Loucy (cell line): ENCODE measurements at regions not wholly inside any gene's neighbourhood (a gene's known extent, or its start where the extent isn't known, plus 50 kb on each side); places are given as distances from the start of the nearest gene placed in this dataset.
"Not testable (repeated sequence)": the region's sequence is repeated elsewhere in the genome, so short reads cannot be mapped to it uniquely, and the experiment has no call there.

Experiments used
- H2AFZ ChIP-seq: fragments of 200-600 bp; sonication (generic); 2 replicates; pipeline ENCODE4 v1.6.0; 2016; ENCODE audit warnings: antibody characterized with exemption, mild to moderate bottlenecking, low read length, moderate library complexity
- H3F3A ChIP-seq: fragments of 200-600 bp; 2 replicates; pipeline ENCODE4 v1.6.0; 2016; ENCODE audit warnings: antibody characterized with exemption, low read depth, mild to moderate bottlenecking
- H3K27me3 ChIP-seq: fragments of 200-600 bp; sonication (generic); 2 replicates; pipeline ENCODE4 v1.6.1; 2014; ENCODE audit warnings: low read length, mild to moderate bottlenecking; ENCODE audit not compliant: insufficient read depth, poor library complexity, severe bottlenecking
- H3K36me3 ChIP-seq: fragments of 200-600 bp; sonication (generic); 2 replicates; pipeline ENCODE4 v1.6.1; 2016; ENCODE audit warnings: low read length; ENCODE audit not compliant: insufficient read depth
- H3K4me1 ChIP-seq: fragments of 200-600 bp; sonication (generic); 2 replicates; pipeline ENCODE4 v1.5.1; 2014; ENCODE audit warnings: low read length, mild to moderate bottlenecking; ENCODE audit not compliant: insufficient read depth, poor library complexity, severe bottlenecking
- H3K4me2 ChIP-seq: fragments of 200-600 bp; sonication (generic); 2 replicates; pipeline ENCODE4 v1.6.0; 2014; ENCODE audit warnings: antibody characterized with exemption, low read length, low read depth, mild to moderate bottlenecking; ENCODE audit not compliant: poor library complexity, severe bottlenecking
- H3K4me3 ChIP-seq: fragments of 200-600 bp; sonication (generic); 2 replicates; pipeline ENCODE4 v1.5.1; 2014; ENCODE audit warnings: low read length, mild to moderate bottlenecking, mixed read lengths; ENCODE audit not compliant: poor library complexity, severe bottlenecking
- H3K79me2 ChIP-seq: fragments of 200-600 bp; sonication (generic); 2 replicates; pipeline ENCODE4 v1.6.1; 2014; ENCODE audit warnings: low read length; ENCODE audit not compliant: insufficient read depth
- H3K9ac ChIP-seq: fragments of 200-600 bp; sonication (generic); 2 replicates; pipeline ENCODE4 v1.6.0; 2014; ENCODE audit warnings: mild to moderate bottlenecking, low read depth, low read length, moderate library complexity; ENCODE audit not compliant: poor library complexity, severe bottlenecking
- H3K9me2 ChIP-seq: fragments of 200-600 bp; sonication (generic); replicated peaks from 2 replicates; pipeline ENCODE4 v1.6.1; 2016; ENCODE audit warnings: low read depth, low read length, mixed read lengths
- H3K9me3 ChIP-seq: fragments of 200-600 bp; sonication (generic); 2 replicates; pipeline ENCODE4 v1.6.1; 2014; ENCODE audit warnings: mild to moderate bottlenecking, antibody characterized with exemption, low read length, low read depth; ENCODE audit not compliant: insufficient read depth
- H4K20me1 ChIP-seq: fragments of 200-600 bp; sonication (generic); 2 replicates; pipeline ENCODE4 v1.6.0; 2014; ENCODE audit warnings: antibody characterized with exemption, low read length, mild to moderate bottlenecking; ENCODE audit not compliant: insufficient read depth, poor library complexity, severe bottlenecking
- EZH2phosphoT487 ChIP-seq: fragments of 200-600 bp; IDR thresholded peaks from 2 replicates; pipeline ENCODE4 v1.6.1; 2018; ENCODE audit warnings: antibody characterized with exemption, mild to moderate bottlenecking, moderate library complexity, borderline replicate concordance
- TF ChIP-seq, protein P1 (sequence below): fragments of 200-600 bp; sonication (generic); conservative IDR thresholded peaks from 2 replicates; pipeline ENCODE4 v1.5.1; 2014; ENCODE audit warnings: mild to moderate bottlenecking, antibody characterized with exemption, low read length

DNA sequence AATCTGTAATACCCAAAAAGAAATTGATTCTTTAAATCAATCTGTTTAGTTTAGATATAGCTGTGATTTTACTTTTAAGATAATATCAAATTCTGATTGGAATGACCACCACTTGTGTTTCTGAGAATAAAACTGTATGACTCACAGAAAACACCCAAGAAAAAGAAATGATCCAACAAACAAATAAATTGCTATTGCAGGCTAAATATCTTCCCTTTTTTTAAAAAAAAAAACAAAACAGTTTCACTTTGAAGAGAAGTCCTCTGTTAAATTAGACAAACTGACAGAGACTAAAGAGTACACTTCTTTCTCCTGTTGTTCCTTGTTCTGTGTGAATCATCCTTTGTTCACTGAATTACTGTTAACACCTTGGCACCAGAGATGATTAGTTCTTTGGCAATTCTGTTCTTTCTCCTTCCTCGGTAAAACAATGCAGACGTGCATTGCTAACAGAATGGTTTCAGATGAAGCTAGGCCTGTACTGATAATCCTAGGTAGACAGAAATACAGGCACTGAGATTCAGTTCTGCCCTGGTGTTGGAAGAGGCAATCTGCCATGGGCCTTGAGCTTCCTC, 895.2 kb upstream of the CITED2 start:
- H3K9ac ChIP-seq = no peak overlapping the region
- no peak overlapping the region for H2AFZ ChIP-seq
- no peaks in the 10 kb centered on the region for H3K4me1 ChIP-seq
- no peaks in the 10 kb centered on the region for H3K9me3 ChIP-seq
- no peaks in the 10 kb centered on the region for H3F3A ChIP-seq
- no peak overlapping the region for H3K4me3 ChIP-seq
- no peak for TF ChIP-seq EZH2phosphoT487
- TF ChIP-seq, protein P1, sequence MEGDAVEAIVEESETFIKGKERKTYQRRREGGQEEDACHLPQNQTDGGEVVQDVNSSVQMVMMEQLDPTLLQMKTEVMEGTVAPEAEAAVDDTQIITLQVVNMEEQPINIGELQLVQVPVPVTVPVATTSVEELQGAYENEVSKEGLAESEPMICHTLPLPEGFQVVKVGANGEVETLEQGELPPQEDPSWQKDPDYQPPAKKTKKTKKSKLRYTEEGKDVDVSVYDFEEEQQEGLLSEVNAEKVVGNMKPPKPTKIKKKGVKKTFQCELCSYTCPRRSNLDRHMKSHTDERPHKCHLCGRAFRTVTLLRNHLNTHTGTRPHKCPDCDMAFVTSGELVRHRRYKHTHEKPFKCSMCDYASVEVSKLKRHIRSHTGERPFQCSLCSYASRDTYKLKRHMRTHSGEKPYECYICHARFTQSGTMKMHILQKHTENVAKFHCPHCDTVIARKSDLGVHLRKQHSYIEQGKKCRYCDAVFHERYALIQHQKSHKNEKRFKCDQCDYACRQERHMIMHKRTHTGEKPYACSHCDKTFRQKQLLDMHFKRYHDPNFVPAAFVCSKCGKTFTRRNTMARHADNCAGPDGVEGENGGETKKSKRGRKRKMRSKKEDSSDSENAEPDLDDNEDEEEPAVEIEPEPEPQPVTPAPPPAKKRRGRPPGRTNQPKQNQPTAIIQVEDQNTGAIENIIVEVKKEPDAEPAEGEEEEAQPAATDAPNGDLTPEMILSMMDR = no peak
- no peaks in the 10 kb centered on the region for H3K9me2 ChIP-seq
- H3K36me3 ChIP-seq = no peaks in the 10 kb centered on the region
- H3K79me2 ChIP-seq = no peaks in the 10 kb centered on the region
- H3K27me3 ChIP-seq = no peaks in the 10 kb centered on the region
- no peak overlapping the region for H3K4me2 ChIP-seq
- H4K20me1 ChIP-seq = no peaks in the 10 kb centered on the region

DNA sequence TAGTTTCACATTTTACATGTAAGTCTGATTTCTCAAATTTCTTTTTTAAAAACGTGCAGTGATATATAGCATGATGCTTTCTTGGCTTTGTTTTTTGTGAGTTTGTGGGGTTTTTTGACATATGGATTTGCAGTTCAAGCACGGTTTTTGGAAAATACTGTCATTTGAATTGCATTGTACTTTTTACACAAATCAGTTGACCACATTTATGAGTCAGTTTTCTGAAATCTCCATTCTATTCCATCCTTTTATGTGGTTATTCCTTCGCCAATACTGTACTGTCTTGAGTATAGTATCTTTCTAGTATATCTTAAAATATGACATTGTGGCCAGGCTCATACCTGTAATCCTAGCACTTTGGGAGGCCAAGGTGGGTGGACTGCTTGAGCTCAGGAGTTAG, 890.0 kb upstream of the CITED2 start:
- Histone ChIP-seq H3K4me2 (no peak overlapping the region), H3K36me3 (no peaks in the 10 kb centered on the region), H3F3A (no peaks in the 10 kb centered on the region), H3K4me1 (no peaks in the 10 kb centered on the region), H4K20me1 (no peaks in the 10 kb centered on the region), H3K79me2 (no peaks in the 10 kb centered on the region), H3K9me3 (no peaks in the 10 kb centered on the region), H2AFZ (no peak overlapping the region), H3K27me3 (no peaks in the 10 kb centered on the region), H3K9me2 (no peaks in the 10 kb centered on the region), H3K9ac (no peak overlapping the region), H3K4me3 (no peak overlapping the region)
- TF ChIP-seq, protein P1 = no peak
- no peak for TF ChIP-seq EZH2phosphoT487

DNA sequence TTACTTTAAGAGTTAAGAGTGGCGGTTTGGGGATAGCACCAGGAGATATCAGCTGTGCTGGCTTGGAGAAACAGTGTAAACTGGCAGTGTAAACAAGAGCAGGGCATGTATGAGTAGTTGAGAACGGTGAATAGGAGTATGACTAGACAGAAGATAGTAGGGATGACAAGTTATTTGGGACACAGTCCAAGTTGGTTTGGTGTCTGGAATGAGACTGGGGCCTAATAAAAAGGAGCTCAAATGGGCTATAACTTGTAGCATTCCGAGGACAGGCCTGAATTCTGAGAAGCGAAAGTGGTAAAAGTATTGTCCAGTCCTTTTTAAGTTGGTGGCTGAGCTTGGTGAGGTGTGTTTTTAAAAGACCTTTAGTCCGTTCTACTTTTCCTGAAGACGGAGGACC, 883.9 kb upstream of the CITED2 start:
- H2AFZ ChIP-seq, H3K36me3 ChIP-seq, H3K79me2 ChIP-seq, H3K9me3 ChIP-seq, H4K20me1 ChIP-seq, H3K4me2 ChIP-seq, H3F3A ChIP-seq, H3K9ac ChIP-seq, H3K4me1 ChIP-seq, H3K27me3 ChIP-seq, H3K4me3 ChIP-seq, H3K9me2 ChIP-seq: not testable (repeated sequence)

DNA sequence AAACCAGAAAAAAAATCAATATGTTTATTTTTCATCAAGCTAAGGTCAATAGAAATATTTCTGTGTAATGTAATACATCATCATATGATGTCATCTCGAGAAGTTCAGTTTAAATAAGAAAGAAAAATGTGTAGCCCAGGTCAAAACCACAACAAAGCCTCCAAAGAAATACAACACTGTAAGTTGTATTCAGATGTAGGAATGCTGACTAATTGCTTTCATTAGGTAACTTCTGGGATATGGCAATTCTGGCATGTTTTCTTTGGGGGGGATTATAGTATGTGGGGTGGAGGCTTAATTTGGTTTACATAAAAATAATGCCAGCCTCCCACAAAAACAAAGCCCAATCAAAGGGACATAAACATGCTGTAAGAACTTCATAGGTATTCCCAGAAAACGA, 881.8 kb upstream of the CITED2 start:
- no peaks in the 10 kb centered on the region for H3K9me3 ChIP-seq
- TF ChIP-seq EZH2phosphoT487 = no peak
- TF ChIP-seq, protein P1 = no peak

More for the DNA sequence above, 881.8 kb upstream of the CITED2 start:
- Histone ChIP-seq H3K9me2 (no peaks in the 10 kb centered on the region; the same call in 1 of the 2 replicates), H3K36me3 (no peaks in the 10 kb centered on the region), H3K4me2 (no peak overlapping the region), H3K27me3 (no peaks in the 10 kb centered on the region), H3F3A (no peaks in the 10 kb centered on the region), H3K79me2 (no peaks in the 10 kb centered on the region), H2AFZ (no peak overlapping the region), H3K9ac (no peak overlapping the region), H4K20me1 (no peaks in the 10 kb centered on the region), H3K4me3 (no peak overlapping the region), H3K4me1 (no peaks in the 10 kb centered on the region)
